Suppressor macrophage treated with lipopolysaccharide for 4 hours (primary cell): ENCODE measurements at regions not wholly inside any gene's neighbourhood (a gene's known extent, or its start where the extent isn't known, plus 50 kb on each side); places are given as distances from the start of the nearest gene placed in this dataset.
"Not testable (repeated sequence)": the region's sequence is repeated elsewhere in the genome, so short reads cannot be mapped to it uniquely, and the experiment has no call there.

ENCODE experiments used
- DNase-seq: peaks from one replicate; pipeline ENCODE4 v3.0.0-alpha.2; 2020

DNA sequence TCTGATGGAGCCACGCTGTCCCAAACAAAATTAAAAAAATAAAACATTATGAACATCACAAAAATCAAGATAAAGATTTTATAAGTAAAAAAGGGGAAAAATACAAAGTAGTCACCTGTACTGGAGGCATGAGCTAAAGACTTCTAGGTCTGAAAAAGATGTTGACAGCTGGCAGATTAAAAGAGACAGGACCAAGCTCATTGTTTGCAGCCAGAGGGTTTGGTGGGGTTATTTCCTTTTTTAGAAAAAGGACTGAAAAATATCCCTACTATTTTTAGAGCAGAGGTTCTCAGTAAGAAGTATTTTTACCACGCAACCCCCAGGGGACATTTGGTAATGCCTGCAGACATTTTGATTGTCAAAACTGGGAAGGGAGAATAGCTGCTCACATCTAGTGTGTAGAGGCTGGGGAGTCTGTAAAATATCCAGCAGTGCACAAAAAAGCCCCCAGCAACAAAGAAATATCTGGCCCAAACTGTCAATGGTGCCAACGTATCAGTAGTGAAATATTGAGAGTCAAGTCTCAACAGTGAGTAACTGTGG, 353.4 kb downstream of the TLE1 start:
- no peak for DNase-seq

DNA sequence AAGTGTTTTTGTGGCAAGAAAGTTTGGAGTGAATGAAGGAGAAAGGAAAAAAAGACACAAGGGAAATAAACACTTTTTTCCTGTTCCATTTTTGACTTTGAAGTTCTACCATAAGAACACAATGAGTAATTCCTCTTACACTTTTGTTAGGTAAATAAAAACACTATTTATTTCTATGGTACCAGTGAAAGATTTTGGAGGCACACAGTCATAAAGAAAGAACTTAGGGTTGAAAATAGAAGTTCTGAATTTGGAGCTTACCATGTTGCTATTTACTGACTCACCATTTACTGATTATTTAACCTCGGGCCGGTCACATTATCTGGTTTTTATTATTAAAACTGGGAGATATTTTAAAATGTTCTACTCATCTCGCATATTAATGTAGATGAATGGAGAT, 367.8 kb downstream of the TLE1 start:
- no peak for DNase-seq

DNA sequence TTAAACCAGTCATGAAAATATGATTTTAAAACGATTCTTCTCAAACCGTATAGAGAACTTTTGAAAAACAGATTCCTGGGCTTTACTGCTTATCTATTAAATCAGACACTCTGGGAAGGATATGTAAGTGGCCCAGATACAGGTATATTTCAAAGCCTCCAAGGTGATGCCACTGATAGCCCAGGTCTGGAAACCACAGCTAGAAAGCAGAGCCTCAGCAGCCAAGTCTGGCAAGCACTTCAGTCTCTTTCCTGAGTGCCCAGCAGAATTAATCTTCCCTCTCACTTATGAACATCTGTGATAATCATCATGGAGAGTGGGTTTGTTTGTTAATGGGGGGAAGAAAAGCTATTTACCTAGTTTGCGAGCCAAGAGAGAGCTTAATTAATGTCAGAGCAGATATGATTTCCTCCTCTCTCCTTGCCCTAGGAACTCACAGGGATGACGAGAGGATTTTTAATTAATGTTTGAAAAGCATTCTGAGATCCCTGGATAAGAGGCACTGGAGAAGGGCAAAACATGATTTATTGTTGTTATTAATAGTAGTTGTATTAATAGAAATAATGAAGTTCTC, 368.4 kb downstream of the TLE1 start:
- no peak for DNase-seq

DNA sequence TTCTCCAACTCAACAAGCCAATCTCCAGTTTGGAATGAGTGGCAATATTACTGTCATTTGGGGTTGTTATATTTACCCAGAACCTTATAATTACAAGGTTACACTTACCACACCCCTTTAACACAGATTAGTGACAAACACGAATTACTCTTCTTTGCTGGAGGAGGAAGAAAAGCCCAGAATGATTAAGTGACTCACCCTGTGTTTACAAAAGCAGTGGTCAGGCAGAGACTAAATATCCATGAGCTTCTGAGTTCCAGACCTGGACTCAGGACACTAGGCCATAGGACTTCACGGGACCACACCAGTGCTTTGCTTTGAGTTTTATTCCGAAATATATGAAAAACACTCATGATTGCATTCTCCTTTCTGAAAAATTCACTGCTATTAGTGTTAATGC, 370.8 kb downstream of the TLE1 start:
- no peak for DNase-seq

DNA sequence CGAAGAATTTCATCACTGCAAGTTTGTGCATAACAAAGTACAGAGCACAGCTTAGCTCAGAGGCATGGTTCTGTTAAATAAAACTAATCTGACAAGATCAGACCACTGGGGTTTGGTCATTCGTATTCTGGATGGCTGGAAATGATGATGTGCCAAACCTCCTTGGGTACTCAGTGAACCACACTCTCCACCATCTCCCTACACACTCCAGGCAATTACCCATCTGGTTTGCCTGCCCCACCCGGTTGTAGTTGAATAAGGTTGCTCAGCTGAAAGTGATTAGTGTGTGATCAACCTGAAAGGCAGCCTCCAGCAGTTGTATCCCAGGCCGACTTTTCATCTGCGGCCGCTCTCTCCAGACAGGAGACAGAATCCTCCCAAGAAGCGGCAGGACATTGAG, 371.4 kb downstream of the TLE1 start:
- DNase-seq: no peak

DNA sequence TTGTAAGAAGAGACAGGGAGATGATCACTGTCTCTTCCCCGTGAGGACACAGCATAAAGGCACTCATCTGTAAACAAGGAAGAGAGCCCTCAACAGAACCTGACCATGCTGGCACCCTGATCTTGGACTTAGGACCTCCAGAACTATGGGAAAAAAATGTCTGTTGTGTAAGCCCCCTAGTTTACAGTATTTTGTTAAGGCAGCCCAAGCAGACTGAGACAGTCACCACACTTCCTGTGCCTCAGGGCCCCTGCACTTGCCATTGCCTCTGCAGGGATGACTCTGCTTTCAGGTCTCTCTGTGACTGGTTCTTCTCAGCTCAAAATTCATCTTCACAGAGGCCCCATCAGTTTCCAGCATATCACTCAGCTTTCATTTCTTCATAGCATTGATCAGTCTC, 372.1 kb downstream of the TLE1 start:
- DNase-seq: no peak

DNA sequence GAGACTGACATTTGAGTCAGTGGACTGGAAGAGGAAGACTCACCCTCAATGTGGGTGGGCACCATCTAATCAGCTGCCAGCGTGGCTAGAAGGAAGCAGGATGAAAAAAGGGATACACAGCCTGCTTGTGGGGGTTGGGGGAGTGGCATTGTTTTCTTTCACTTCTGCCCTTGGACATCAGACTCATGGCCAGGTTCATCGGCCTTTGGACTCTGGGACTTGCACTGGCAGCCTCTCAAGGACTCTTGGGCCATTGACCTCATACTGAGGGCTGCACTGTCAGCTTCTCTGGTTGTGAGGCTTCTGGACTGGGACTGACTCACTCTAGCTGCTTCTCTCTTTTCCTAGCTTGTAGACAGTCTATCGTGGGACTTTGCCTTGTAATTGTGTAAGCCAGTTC, 374.9 kb downstream of the TLE1 start:
- DNase-seq: peak; percentile 7

DNA sequence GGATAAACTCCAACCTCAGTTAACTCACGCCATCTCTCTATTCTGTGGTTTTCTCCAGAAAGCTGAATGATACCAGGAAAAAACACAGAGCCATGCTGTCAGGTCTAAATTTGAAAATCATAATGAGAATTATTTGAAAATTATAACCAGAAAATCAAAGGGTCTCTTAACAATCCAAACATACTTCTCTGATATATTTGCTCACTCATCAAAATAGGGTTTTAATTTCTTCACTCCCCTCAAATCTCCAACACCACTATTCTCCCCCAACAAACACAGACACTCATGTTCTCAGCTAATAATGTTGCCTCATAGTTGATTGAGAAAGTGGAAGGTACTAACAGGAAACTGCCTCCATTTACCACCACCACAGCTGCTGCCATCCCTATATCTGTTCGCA, 375.5 kb downstream of the TLE1 start:
- no peak for DNase-seq

DNA sequence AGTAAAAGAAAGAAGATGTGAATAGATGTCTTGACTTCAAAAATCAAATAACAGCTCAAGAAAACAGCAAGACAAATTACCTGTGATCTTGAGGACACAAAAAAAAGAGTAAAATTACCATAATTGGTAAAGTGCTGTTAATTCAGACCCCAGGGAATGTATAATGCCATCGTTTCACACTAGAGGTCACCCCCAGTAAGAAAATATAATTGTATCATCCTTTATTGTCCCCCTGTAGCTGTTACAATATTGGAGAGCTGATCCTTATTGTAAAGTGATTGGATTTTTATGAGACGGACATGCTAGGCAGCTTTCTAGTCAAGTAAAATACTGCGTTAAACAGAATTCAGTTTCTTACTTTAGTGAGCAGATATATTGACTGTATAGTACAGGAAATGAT, 377.0 kb downstream of the TLE1 start:
- no peak for DNase-seq

DNA sequence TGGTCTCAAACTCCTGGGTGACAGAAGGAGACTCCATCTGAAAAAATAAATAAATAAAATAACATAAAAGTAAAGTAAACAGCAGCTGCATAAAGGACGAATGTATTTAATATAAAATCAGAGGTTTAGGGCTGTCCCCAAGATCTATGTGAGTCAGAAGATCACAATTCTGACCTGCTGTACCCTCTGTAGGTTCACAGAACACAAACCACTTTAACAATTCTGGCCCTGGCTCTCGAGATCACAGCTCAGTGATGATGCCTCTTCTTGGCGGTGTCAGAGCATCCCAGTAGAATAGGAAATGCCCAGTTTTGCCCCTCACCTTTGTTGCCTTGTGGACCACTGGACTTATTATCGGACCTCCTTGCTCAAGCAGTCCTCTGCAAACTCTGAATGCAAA, 380.9 kb downstream of the TLE1 start:
- no peak for DNase-seq

DNA sequence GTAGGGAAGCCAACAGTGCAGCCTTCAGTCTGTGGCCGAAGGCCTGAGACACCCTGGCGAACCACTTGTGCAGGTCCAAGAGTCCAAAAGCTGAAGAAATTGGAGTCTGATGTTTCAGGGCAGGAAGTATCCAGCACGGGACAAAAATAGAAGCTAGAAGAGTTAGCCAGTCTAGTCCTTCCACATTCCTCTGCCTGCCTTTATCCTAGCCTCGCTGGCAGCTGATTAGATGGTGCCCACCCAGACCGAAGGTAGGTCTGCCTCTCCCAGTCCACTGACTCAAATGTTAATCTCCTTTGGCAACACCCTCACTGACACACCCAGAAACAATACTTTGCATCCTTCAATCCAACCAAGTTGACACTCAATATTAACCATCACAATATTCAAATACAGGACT, 381.6 kb downstream of the TLE1 start:
- DNase-seq: not testable (repeated sequence)

DNA sequence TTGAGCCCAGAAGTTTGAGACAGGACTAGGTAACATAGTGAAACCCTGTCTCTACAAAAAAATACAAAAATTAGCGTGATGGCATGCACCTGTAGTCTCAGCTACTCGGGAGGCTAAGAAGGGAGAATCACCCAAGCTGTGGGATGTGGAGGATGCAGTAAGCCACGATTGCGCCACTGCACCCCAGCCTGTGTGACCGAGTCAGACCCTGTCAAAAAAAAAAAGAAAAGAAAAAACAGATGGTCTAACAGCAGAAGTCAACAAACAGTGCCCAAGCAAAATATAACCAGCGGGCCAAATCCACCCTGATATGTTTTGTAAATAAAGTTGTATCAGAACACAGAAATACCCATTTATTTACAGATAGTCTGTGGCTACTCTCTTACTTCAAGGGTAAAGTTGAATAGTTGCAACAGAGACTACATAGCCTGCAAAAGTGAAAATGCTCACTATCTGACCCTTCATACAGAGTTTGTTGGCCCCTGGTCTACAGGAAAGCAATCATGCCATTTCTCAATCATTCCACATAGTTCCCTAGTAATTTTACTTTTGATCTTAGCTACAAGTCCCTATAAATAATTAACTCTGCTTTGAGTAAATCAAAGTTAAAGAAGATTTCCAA, 383.7 kb downstream of the TLE1 start:
- DNase-seq: no peak

DNA sequence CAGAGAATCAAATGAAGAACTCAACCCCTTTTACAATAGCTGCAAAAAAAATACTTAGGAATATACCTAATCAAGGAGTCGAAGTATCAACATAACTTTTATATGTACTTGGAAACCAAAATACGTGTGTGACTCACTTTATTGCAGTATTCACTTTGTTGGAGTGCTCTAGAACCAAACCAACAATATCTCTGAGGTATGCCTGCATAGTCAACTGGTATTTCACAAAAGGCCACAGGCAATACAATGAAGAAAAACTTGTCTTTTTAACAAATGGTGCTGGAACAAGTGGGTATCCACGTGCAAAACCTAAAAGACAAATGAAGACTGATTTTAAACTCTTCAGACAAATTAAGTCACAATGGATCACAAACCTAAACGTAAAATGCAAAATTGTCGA, 385.7 kb downstream of the TLE1 start:
- DNase-seq: no peak

DNA sequence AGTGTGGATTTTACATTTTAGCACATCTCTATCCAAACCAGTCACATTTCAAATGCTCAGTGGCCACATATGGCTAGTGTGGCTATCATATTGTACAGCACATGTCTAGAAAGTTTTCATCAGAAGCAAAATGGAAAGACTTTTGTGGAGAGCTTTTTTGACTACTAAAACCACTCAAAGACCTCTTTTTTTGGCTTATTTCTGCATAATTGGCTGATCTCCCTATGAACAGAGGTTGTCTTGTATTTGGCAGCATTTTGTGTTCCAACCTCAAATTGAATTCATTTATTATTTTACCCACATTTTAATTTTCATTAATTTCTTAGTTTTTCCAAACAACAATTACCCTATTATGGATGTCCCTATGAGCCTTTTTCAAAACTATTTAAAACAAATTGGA, 395.7 kb downstream of the TLE1 start:
- DNase-seq: no peak

DNA sequence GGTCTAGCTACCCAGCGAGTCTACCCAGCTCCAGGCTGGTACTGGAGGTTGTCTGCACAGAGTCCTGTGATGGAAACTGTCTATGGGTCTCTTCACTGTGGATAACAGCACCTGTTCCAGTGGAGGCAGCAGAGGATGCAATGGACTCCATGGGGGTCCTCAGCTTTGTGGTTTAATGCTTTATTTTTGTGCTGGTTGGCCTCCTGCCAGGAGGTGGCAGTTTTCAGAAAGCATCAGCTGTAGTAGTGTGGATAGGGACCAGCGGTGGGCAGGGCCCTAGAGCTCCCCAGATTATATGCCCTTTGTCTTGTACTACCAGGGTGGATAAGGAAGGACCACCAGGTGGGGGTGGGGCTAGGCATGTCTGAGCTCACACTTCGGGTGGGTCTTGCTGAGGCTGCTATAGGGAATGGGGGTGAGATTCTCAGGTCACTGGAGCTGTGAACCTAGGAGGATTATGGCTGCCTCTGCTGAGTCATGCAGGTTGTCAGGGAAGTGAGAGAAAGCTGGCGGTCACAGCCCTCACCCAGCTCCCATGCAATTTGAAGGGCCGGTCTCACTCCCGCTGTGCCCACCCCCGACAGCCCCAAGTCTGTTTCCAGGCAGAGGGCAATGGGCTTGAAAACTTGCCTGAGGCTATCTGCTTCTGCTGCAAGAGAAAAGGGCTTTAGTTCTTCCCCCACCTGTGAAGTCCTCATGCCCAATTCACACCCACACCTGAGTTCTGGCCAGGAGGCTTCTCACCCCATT, 397.1 kb downstream of the TLE1 start:
- DNase-seq: no peak

DNA sequence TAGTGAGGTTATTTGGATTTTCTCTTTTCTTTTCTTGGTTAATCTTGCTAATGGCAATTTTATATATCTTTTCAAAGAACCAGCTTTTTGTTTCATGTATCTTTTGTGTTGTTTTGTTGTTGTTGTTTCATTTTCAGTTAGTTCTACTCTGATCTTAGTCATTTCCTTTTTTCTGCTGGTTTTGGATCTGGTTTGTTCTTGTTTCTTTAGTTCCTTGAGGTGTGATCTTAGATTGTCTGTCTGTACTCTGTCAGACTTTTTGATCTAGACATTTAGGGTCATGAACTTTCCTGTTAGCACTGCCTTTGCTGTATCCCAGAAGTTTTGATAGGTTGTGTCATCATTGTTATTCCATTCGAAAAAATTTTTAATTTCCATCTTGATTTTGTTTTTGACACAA, 399.7 kb downstream of the TLE1 start:
- DNase-seq: peak; percentile 7

DNA sequence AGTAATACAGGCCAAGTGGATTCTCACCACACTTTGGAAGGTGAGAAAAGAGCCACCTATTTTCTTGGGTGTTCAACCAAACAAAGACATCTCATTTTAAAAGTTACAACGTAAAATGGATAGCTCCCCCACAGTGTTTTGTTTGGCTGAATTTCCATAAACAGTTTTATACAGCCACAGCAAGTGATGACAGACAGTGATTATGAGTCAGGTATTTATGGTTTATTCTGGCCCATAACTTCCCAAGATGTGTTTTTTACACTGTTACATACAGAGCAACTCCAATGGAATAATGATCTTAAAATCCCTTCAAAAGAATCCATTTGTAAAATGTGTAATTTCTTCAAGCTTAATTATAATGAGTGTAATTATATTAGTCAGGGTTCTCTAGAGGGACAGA, 421.3 kb downstream of the TLE1 start:
- DNase-seq: no peak

DNA sequence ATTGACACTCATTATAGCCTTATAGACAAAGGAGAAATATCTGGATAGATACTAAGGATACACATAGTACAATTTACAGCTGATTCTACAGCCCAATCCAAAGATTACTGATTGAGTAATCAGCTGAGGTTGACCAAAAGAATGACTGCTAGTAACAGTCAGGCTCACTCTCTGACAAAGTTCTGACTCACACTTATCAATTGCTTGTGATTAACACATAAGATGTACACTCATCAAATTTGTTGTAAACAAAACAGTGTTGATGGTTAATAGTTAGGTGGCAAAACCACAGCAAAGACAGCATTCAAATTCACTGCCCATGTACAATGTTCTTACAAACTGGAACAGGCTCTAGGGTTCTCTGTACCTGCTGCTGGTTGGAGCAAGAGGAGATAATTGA, 422.7 kb downstream of the TLE1 start:
- DNase-seq: peak; percentile 21

DNA sequence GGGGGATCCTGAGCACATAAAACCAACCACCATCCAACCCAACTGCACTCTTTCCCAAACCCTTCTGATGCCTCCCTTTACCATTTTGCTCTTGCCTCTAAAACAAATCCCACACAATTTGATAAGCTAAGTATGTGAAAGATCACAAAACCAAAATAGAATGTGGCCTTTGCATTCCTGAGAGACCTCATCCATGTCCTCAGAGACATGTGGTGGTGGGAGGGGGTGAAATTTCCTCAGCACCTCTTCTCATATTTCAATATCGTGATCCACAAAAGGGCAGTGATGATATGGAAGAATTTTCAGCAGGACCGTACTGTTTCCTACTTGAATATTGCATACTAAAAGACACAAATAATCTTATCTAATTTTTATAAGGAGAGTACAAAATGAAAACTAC, 423.3 kb downstream of the TLE1 start:
- DNase-seq: no peak

DNA sequence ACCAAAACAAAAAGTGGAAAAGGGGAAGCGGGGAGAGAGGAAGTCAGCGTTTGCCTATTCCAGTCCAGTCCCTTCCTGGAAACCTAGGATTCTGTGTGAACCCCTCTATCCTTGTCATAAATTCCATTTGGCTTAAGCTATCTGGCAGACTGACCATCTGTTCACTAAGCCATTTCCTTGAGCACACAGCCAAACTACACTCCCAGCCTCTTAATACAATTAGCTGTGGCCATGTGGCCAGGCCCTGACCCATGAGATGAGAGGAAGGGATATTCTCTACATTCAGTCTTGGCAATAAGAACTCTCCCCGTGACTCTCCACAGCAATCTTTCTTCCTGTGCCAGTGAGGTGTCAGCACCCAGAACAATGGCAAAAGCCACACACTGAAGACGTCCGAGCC, 424.8 kb downstream of the TLE1 start:
- peak; percentile 7 for DNase-seq

DNA sequence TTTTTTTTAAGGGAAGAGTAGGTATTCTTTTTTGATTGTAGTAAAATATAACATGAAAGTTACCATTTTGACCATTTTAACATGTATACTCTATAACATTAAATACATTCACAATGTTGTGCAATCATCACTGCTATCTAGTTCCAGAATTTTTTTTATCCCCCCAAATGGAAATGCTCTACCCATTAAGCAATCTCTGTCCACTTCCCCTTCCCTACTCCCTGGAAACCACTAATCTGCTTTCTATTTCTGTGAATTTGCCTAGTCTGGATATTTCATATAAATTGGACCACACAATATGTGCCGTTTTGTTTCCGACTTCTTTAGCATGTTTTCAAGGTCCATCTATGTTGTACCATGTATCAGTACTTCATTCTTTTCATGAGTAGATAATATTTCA, 429.5 kb downstream of the TLE1 start:
- DNase-seq: peak; percentile 55

DNA sequence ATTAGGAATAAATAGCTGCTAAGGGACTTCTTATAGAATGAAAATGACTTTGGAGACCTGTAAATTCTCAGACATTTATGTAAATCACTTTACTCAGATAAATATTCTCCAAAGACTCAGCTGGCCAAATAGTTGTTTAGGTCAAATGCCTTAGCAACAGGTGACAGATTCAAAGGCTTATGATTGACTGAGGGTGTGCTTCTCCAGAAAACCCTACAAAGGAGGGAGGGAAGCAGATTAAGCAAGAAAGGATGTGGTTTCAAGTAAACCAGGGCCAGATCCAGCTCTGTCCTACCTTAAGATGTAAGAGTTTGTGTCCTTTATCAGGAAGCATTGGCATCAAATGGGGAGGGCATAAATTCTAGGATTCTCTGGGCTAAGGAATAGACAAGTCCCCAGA, 433.0 kb downstream of the TLE1 start:
- no peak for DNase-seq

DNA sequence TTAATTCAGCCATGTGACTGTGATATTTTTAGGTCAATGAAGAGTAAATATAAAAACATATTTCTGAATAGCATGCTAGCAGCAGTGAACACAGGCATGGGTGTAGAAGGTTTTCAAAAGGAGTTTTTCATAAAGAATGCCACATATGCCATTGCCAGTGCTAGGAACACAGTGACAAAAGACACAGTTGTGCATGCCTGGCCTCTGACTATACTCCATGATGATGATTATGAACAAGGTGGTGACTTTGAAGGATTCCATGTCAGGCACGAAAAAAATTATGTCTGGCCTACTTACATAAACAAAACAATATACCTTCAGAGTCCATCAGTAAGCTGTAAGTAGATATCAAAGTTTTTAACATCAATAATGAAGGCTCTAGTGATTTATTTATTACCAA, 438.7 kb downstream of the TLE1 start:
- DNase-seq: no peak

DNA sequence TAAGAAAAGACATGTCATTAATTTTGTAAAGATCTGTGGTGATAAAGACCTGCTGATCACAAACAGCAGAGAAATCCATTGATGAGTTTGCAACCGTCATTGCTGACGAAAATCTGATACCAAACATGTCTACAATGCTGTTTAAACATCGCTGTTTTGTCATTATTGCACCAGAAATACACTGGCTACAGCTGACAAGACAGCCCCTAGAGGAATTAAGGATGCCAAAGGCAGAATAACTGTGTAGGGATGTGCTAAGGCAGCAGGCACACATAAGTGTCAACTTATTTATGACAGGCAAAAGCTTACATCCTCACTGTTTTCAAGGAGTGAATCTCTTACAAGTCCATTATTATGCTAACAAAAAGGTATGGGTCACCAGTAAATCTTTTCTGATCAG, 439.3 kb downstream of the TLE1 start:
- DNase-seq: no peak
